HepG2 (cell line): ENCODE measurements at regions not wholly inside any gene's neighbourhood (a gene's known extent, or its start where the extent isn't known, plus 50 kb on each side); places are given as distances from the start of the nearest gene placed in this dataset.

ENCODE experiments used
- ATAC-seq: fragments of 200-7000 bp; cut with Tn5 transposase; 3 replicates; pipeline ENCODE4 v1.9.1; 2020; ENCODE audit warnings: mild to moderate bottlenecking, moderate library complexity
- BruUV-seq: library from RNA; stranded (reverse); fragments of 400-500 nt; replicated peaks from 2 replicates; lab custom pipeline; 2021; lab: Mats Ljungman, UMichigan
- CTCF ChIA-PET: fragments of 300-600 bp; formaldehyde crosslinking; extraction: SDS; loops from one replicate; lab custom pipeline; 2021; ENCODE audit warnings: low total read pairs, inconsistent platforms, low intra/inter-chr PET ratio; lab: Yijun Ruan, JAX
- POLR2A ChIA-PET: fragments of 350-600 bp; sonication (Branson Sonifier 250); formaldehyde crosslinking; loops from one replicate; lab custom pipeline; 2020; ENCODE audit warnings: antibody characterized with exemption, inconsistent platforms; lab: Yijun Ruan, JAX
- DNase-seq: peaks from one replicate; pipeline ENCODE4 v3.0.0-alpha.2; 2015; ENCODE audit warnings: low spot score
- FAIRE-seq: peaks from 3 replicates; lab custom pipeline; 2011; peaks lifted over from hg19 to GRCh38; lab: Jason Lieb, UNC
- H2AFZ ChIP-seq: one replicate; pipeline ENCODE4 v1.6.1; 2011; ENCODE audit warnings: low read length, inconsistent platforms
- H3K27ac ChIP-seq: fragments of 300-600 bp; 3 replicates; pipeline ENCODE4 v1.8.0; 2011; ENCODE audit warnings: mixed run types, mild to moderate bottlenecking, mixed read lengths, low read length, inconsistent platforms; ENCODE audit not compliant: insufficient read depth; ENCODE audit errors: extremely low read length
- H3K27me3 ChIP-seq, 2 experiments: fragments of 200-600 bp in 1 of 2; 2 replicates in 1 of 2; 3 replicates in 1 of 2; pipeline versions ENCODE4 v1.6.0 to v1.8.0; 2011; ENCODE audit warnings: low read length in 2 of 2, mild to moderate bottlenecking in 2 of 2, moderate library complexity in 2 of 2, inconsistent platforms in 1 of 2; ENCODE audit not compliant: insufficient read depth in 2 of 2, control insufficient read depth in 1 of 2
- H3K36me3 ChIP-seq, 2 experiments: fragments of 200-600 bp in 1 of 2; replicated peaks in 1 of 2; 2 replicates in 1 of 2; 3 replicates in 1 of 2; pipeline versions ENCODE4 v1.5.1 to v1.8.0; 2011; ENCODE audit warnings: low read length in 2 of 2, inconsistent platforms in 1 of 2; ENCODE audit not compliant: insufficient read depth in 2 of 2, control insufficient read depth in 1 of 2
- H3K4me1 ChIP-seq: 2 replicates; pipeline ENCODE4 v1.5.1; 2012; ENCODE audit warnings: low read length, inconsistent platforms; ENCODE audit not compliant: insufficient read depth
- H3K4me2 ChIP-seq: 2 replicates; pipeline ENCODE4 v1.6.0; 2011; ENCODE audit warnings: low read depth, low read length, inconsistent platforms
- H3K4me3 ChIP-seq, 3 experiments: fragments of 200-600 bp in 1 of 3; sonication (generic), shearing (Covaris generic) in 1 of 3; replicated peaks in 1 of 3; 2 replicates each; pipeline ENCODE4 v1.5.1; 2011 to 2016; ENCODE audit warnings: low read length in 3 of 3, inconsistent platforms in 2 of 3, low read depth in 2 of 3, mild to moderate bottlenecking in 2 of 3, control low read depth in 1 of 3, mixed read lengths in 1 of 3; ENCODE audit not compliant: insufficient read depth in 1 of 3
- H3K79me2 ChIP-seq: one replicate; pipeline ENCODE4 v1.6.1; 2011; ENCODE audit warnings: low read length, inconsistent platforms; ENCODE audit not compliant: insufficient read depth
- H3K9ac ChIP-seq: 2 replicates; pipeline ENCODE4 v1.6.0; 2011; ENCODE audit warnings: mild to moderate bottlenecking, low read depth, low read length, inconsistent platforms; ENCODE audit not compliant: insufficient read depth
- H3K9me3 ChIP-seq: 2 replicates; pipeline ENCODE4 v1.5.1; 2012; ENCODE audit warnings: mild to moderate bottlenecking, low read length
- H4K20me1 ChIP-seq: 2 replicates; pipeline ENCODE4 v1.6.0; 2011; ENCODE audit warnings: inconsistent platforms, mild to moderate bottlenecking, low read length, moderate library complexity; ENCODE audit not compliant: insufficient read depth
- ARID4A ChIP-seq: sonication (generic); formaldehyde crosslinking; IDR thresholded peaks from 2 replicates; pipeline ENCODE4 v1.5.0; 2020; ENCODE audit warnings: mild to moderate bottlenecking, missing genetic modification reagents, borderline replicate concordance
- CREBL2 ChIP-seq: sonication (generic); formaldehyde crosslinking; IDR thresholded peaks from 2 replicates; pipeline ENCODE4 v1.8.1; 2023; ENCODE audit warnings: missing genetic modification reagents, mild to moderate bottlenecking, borderline replicate concordance
- HOXD1 ChIP-seq: sonication (generic); formaldehyde crosslinking; IDR thresholded peaks from 2 replicates; pipeline ENCODE4 v1.5.0; 2020; ENCODE audit warnings: missing genetic modification reagents
- NFE2L1 ChIP-seq: sonication (generic); formaldehyde crosslinking; IDR thresholded peaks from 2 replicates; pipeline ENCODE4 v1.4.0; 2020; ENCODE audit warnings: missing genetic modification reagents, mild to moderate bottlenecking, borderline replicate concordance
- RCOR2 ChIP-seq: IDR thresholded peaks from 2 replicates; pipeline ENCODE4 v1.6.1; 2016; ENCODE audit warnings: missing biosample characterization, missing genetic modification reagents
- TBX2 ChIP-seq: sonication (generic); formaldehyde crosslinking; IDR thresholded peaks from 2 replicates; pipeline ENCODE4 v1.5.0; 2020; ENCODE audit warnings: missing genetic modification reagents, mild to moderate bottlenecking, borderline replicate concordance
- THYN1 ChIP-seq: sonication (generic); formaldehyde crosslinking; IDR thresholded peaks from 2 replicates; pipeline ENCODE4 v1.8.1; 2023; ENCODE audit warnings: low read depth, mild to moderate bottlenecking, moderate library complexity, missing genetic modification reagents, borderline replicate concordance
- ZNF672 ChIP-seq: sonication (generic); formaldehyde crosslinking; IDR thresholded peaks from 2 replicates; pipeline ENCODE4 v1.8.1; 2022; ENCODE audit warnings: missing genetic modification reagents
- ZSCAN5A ChIP-seq: sonication (generic); formaldehyde crosslinking; IDR thresholded peaks from 2 replicates; pipeline ENCODE4 v1.8.0; 2022; ENCODE audit warnings: mild to moderate bottlenecking, missing genetic modification reagents, borderline replicate concordance
- WGBS: methylation state at CpG from one replicate; pipeline ENCODE4 v1.1.6; 2017; ENCODE audit warnings: low lambda C conversion rate; 5-methylcytosine and 5-hydroxymethylcytosine counted together
- in situ Hi-C: cut with HindIII; loops from 2 replicates; pipeline ENCODE4 v1.10.0; 2017; ENCODE audit warnings: low pct_unique_long_range_greater_than_20kb; ENCODE audit not compliant: extremely low pct_ligation_motif_present
- intact Hi-C: fragments of 100-400 bp; cut with micrococcal nuclease; formaldehyde crosslinking; loops from one replicate; pipeline ENCODE4 v1.10.0; 2022; ENCODE audit not compliant: unreplicated experiment
- TF ChIP-seq, protein P1 (sequence below): sonication (generic); formaldehyde crosslinking; IDR thresholded peaks from 2 replicates; pipeline ENCODE4 v1.4.0; 2020; ENCODE audit warnings: missing genetic modification reagents
- TF ChIP-seq, protein P2 (sequence below): sonication (generic); formaldehyde crosslinking; IDR thresholded peaks from 2 replicates; pipeline ENCODE4 v1.8.0; 2022; ENCODE audit warnings: missing genetic modification reagents, low read depth, mild to moderate bottlenecking, borderline replicate concordance
- TF ChIP-seq, protein P3 (sequence below): sonication (generic); formaldehyde crosslinking; conservative IDR thresholded peaks from 2 replicates; pipeline ENCODE4 v1.4.0; 2020; ENCODE audit warnings: mild to moderate bottlenecking, missing genetic modification reagents, moderate library complexity

- no peak for DNase-seq
- in situ Hi-C loops (no loop called here), intact Hi-C loops (no loop called here)
- Histone ChIP-seq H3K4me1 (peaks cover 17% of the 10 kb centered on the region), H3K4me3 (no peak overlapping the region), H4K20me1 (no peaks in the 10 kb centered on the region), H2AFZ (no peak overlapping the region), H3K36me3 (no peaks in the 10 kb centered on the region), H3K27me3 (peaks cover 1 to 24% of the 10 kb centered on the region in 2 experiments; a peak in 3 of 5 replicates), H3K9ac (no peak overlapping the region), H3K27ac (no peak overlapping the region), H3K4me2 (no peak overlapping the region), H3K9me3 (no peaks in the 10 kb centered on the region), H3K79me2 (no peaks in the 10 kb centered on the region)
- CTCF ChIA-PET: no interaction called here
- WGBS: 5% methylated on average over 1 of the region's 1 CpG
- BruUV-seq: no TSS peak
- POLR2A ChIA-PET: no interaction called here
- FAIRE-seq: no peak
- ATAC-seq: no peak
- TF ChIP-seq RCOR2 (CRISPR knock-in tag) (no peak), ARID4A (CRISPR knock-in tag) (no peak), NFE2L1 (CRISPR knock-in tag) (no peak), THYN1 (CRISPR knock-in tag) (no peak), ZSCAN5A (CRISPR knock-in tag) (no peak), ZNF672 (CRISPR knock-in tag) (no peak), HOXD1 (no peak), TBX2 (no peak), CREBL2 (CRISPR knock-in tag) (no peak)
- TF ChIP-seq, protein P1, sequence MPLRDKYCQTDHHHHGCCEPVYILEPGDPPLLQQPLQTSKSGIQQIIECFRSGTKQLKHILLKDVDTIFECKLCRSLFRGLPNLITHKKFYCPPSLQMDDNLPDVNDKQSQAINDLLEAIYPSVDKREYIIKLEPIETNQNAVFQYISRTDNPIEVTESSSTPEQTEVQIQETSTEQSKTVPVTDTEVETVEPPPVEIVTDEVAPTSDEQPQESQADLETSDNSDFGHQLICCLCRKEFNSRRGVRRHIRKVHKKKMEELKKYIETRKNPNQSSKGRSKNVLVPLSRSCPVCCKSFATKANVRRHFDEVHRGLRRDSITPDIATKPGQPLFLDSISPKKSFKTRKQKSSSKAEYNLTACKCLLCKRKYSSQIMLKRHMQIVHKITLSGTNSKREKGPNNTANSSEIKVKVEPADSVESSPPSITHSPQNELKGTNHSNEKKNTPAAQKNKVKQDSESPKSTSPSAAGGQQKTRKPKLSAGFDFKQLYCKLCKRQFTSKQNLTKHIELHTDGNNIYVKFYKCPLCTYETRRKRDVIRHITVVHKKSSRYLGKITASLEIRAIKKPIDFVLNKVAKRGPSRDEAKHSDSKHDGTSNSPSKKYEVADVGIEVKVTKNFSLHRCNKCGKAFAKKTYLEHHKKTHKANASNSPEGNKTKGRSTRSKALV (CRISPR knock-in tag): no peak
- TF ChIP-seq, protein P2, sequence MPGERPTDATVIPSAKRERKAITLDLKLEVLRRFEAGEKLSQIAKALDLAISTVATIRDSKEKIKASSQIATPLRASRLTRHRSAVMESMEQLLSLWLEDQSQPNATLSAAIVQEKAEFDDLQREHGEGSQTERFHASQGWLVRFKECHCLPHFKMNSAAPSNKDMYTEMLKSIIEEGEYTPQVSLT (CRISPR knock-in tag): no peak
- TF ChIP-seq, protein P3, sequence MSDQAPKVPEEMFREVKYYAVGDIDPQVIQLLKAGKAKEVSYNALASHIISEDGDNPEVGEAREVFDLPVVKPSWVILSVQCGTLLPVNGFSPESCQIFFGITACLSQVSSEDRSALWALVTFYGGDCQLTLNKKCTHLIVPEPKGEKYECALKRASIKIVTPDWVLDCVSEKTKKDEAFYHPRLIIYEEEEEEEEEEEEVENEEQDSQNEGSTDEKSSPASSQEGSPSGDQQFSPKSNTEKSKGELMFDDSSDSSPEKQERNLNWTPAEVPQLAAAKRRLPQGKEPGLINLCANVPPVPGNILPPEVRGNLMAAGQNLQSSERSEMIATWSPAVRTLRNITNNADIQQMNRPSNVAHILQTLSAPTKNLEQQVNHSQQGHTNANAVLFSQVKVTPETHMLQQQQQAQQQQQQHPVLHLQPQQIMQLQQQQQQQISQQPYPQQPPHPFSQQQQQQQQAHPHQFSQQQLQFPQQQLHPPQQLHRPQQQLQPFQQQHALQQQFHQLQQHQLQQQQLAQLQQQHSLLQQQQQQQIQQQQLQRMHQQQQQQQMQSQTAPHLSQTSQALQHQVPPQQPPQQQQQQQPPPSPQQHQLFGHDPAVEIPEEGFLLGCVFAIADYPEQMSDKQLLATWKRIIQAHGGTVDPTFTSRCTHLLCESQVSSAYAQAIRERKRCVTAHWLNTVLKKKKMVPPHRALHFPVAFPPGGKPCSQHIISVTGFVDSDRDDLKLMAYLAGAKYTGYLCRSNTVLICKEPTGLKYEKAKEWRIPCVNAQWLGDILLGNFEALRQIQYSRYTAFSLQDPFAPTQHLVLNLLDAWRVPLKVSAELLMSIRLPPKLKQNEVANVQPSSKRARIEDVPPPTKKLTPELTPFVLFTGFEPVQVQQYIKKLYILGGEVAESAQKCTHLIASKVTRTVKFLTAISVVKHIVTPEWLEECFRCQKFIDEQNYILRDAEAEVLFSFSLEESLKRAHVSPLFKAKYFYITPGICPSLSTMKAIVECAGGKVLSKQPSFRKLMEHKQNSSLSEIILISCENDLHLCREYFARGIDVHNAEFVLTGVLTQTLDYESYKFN (CRISPR knock-in tag): no peak
Observed at GRCh38 chr20:51265361-51265760, 242.5 kb upstream of the KCNG1 start.
